ENCODE measurements at regions not wholly inside any gene's neighbourhood (a gene's known extent, or its start where the extent isn't known, plus 50 kb on each side); places are given as distances from the start of the nearest gene placed in this dataset.

GRCh38 chr4:77372375-77372774, 215.4 kb downstream of the CCNG2 start:
- Mint-ChIP-seq H3K4me1 (no peaks in the 10 kb centered on the region), H3K27ac (no peak overlapping the region), H3K9me3 (peaks cover 6% of the 10 kb centered on the region), H3K36me3 (no peaks in the 10 kb centered on the region), H3K27me3 (ENCODE audit: low read depth) (peaks cover 77% of the 10 kb centered on the region), H3K4me3 (no peak overlapping the region)
- TF ChIP-seq, protein P1, sequence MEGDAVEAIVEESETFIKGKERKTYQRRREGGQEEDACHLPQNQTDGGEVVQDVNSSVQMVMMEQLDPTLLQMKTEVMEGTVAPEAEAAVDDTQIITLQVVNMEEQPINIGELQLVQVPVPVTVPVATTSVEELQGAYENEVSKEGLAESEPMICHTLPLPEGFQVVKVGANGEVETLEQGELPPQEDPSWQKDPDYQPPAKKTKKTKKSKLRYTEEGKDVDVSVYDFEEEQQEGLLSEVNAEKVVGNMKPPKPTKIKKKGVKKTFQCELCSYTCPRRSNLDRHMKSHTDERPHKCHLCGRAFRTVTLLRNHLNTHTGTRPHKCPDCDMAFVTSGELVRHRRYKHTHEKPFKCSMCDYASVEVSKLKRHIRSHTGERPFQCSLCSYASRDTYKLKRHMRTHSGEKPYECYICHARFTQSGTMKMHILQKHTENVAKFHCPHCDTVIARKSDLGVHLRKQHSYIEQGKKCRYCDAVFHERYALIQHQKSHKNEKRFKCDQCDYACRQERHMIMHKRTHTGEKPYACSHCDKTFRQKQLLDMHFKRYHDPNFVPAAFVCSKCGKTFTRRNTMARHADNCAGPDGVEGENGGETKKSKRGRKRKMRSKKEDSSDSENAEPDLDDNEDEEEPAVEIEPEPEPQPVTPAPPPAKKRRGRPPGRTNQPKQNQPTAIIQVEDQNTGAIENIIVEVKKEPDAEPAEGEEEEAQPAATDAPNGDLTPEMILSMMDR (IDR thresholded peaks at IDR 0.05; ENCODE audit: unreplicated experiment): no peak
- no peak for DNase-seq (ENCODE audit: low spot score in 2 of 2, unreplicated experiment in 2 of 2)

DNA sequence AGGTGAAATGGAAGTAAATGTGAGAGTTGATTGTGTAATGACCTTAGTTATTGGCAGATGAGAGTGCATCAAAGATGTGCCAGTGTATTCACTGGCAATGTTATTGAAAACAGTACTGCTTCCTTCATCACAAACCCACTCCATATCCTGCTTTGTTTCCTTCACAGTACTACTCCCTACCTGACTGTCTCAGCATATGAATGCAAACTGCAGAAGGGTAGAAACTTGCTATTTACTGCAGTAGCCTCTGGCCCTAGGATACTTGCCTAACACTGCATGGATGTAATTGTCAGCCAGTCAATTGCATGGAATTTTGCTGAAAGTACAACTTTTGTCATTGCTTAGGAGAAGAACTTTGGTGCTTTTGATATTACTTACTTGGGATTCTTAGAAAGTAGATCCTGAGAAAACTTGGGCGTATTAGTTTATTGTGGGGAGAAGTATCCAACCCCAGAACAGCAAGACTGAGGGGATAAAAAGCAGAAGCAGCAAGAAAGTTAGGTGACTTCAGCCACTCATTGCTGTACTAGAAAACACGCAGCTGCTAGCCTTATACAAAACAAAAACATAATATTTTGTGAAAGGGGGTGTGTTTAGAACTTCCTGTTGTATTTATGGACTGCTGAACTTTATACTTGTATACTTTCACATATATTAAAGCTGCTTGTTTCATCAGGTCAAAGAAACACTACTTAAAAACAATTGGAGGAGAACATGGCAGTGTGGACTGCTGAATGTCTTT, 219.0 kb downstream of the CCNG2 start:
- no peak for DNase-seq (ENCODE audit: low spot score in 2 of 2, unreplicated experiment in 2 of 2)
- H3K27ac Mint-ChIP-seq: no peak overlapping the region
- H3K4me3 Mint-ChIP-seq: no peak overlapping the region
- no peaks in the 10 kb centered on the region for H3K4me1 Mint-ChIP-seq
- TF ChIP-seq, protein P1 (IDR thresholded peaks at IDR 0.05; ENCODE audit: unreplicated experiment): no peak
- H3K27me3 Mint-ChIP-seq (ENCODE audit: low read depth): peaks cover 86% of the 10 kb centered on the region
- H3K36me3 Mint-ChIP-seq: no peaks in the 10 kb centered on the region
- H3K9me3 Mint-ChIP-seq: no peaks in the 10 kb centered on the region

DNA sequence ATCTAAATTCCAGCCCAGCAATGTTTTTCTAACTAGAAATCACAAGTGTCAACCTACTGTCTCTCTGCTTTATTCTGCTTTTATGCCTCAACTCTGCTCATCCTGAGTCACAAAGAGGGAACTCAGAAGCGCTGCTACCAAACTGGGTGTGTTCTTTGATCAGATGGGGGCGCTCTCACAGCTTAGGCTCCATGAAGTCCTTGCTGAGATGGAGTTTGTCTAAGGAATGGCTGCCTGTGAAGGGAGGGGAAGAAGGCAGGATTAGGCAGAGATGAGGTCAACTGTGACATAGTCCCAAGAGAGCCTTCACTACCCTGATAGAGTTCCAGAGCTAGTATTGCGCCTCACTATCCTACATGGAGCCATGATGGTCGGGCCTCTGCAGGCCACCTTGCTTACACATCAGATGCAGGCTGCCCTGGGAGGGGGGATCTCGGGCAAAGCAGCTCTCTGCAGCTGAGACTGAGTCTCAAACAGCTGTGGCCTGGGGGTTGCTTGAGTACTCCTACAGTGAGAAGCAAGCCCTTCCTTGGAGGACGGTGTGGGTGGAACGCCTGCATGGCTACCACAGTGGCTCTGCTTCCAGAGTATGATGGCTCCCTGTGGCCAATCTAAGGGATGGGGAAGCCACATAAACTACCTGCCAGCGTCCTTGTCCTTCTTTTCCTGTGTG, 219.9 kb downstream of the CCNG2 start:
- TF ChIP-seq, protein P1 (IDR thresholded peaks at IDR 0.05; ENCODE audit: unreplicated experiment): no peak
- H3K9me3 Mint-ChIP-seq: no peaks in the 10 kb centered on the region
- DNase-seq (ENCODE audit: low spot score in 2 of 2, unreplicated experiment in 2 of 2): no peak
- H3K36me3 Mint-ChIP-seq: no peaks in the 10 kb centered on the region
- peaks cover 86% of the 10 kb centered on the region for H3K27me3 Mint-ChIP-seq (ENCODE audit: low read depth)
- no peak overlapping the region for H3K27ac Mint-ChIP-seq
- H3K4me3 Mint-ChIP-seq: no peak overlapping the region
- no peaks in the 10 kb centered on the region for H3K4me1 Mint-ChIP-seq

- Mint-ChIP-seq H3K27me3 (ENCODE audit: low read depth) (peaks cover 45% of the 10 kb centered on the region), H3K36me3 (no peaks in the 10 kb centered on the region), H3K9me3 (no peaks in the 10 kb centered on the region), H3K4me3 (no peak overlapping the region), H3K27ac (no peak overlapping the region), H3K4me1 (no peaks in the 10 kb centered on the region)
- DNase-seq (ENCODE audit: low spot score in 2 of 2, unreplicated experiment in 2 of 2): no peak
- TF ChIP-seq, protein P1 (IDR thresholded peaks at IDR 0.05; ENCODE audit: unreplicated experiment): no peak
These were observed 221.5 kb upstream of the CXCL13 start for GRCh38 chr4:77384094-77384493.

GRCh38 chr4:77385124-77385969, 220.3 kb upstream of the CXCL13 start:
- H3K4me3 Mint-ChIP-seq: no peak overlapping the region
- TF ChIP-seq, protein P1 (IDR thresholded peaks at IDR 0.05; ENCODE audit: unreplicated experiment): peak; percentile 72
- peaks cover 43% of the 10 kb centered on the region for H3K27me3 Mint-ChIP-seq (ENCODE audit: low read depth)
- no peaks in the 10 kb centered on the region for H3K4me1 Mint-ChIP-seq
- H3K9me3 Mint-ChIP-seq: no peaks in the 10 kb centered on the region
- H3K27ac Mint-ChIP-seq: no peak overlapping the region
- DNase-seq (ENCODE audit: low spot score in 2 of 2, unreplicated experiment in 2 of 2): peak; percentile 36 to 67
- no peaks in the 10 kb centered on the region for H3K36me3 Mint-ChIP-seq

Measured in mesothelial cell of epicardium (in vitro differentiated cells).